A549 (cell line): ENCODE measurements at regions not wholly inside any gene's neighbourhood (a gene's known extent, or its start where the extent isn't known, plus 50 kb on each side); places are given as distances from the start of the nearest gene placed in this dataset.

Experiments used
- ATAC-seq, 2 experiments: fragments of 200-7000 bp in 1 of 2; fragments of >200 bp in 1 of 2; cut with Nextera tagmentation in 1 of 2; cut with Tn5 transposase in 1 of 2; 3 replicates each; pipeline versions ENCODE4 v1.8.0 to v1.9.1; 2018 to 2020; ENCODE audit warnings: mild to moderate bottlenecking in 1 of 2, moderate library complexity in 1 of 2
- CTCF ChIA-PET: fragments of 300-600 bp; sonication (Branson Sonifier 250); formaldehyde crosslinking; extraction: SDS; loops from one replicate; lab custom pipeline; 2021; ENCODE audit warnings: antibody characterized with exemption, inconsistent platforms; lab: Yijun Ruan, JAX
- POLR2A ChIA-PET: fragments of 350-600 bp; formaldehyde crosslinking; extraction: SDS; loops from one replicate; lab custom pipeline; 2021; ENCODE audit warnings: antibody characterized with exemption, inconsistent platforms; lab: Yijun Ruan, JAX
- DNase-seq, 2 experiments: peaks; one replicate each; pipeline versions ENCODE4 v3.0.0 to v3.0.0-alpha.2; 2011 to 2016; ENCODE audit warnings: low read depth in 1 of 2, low spot score in 1 of 2
- FAIRE-seq: peaks from 2 replicates; lab custom pipeline; 2011; peaks lifted over from hg19 to GRCh38; lab: Jason Lieb, UNC
- H3K27ac ChIP-seq, 2 experiments: fragments of >200 bp; sonication (Bioruptor Twin); formaldehyde crosslinking; 3 replicates each; pipeline ENCODE4 v1.5.1; 2016 to 2017
- H3K4me1 ChIP-seq: fragments of >200 bp; sonication (Bioruptor Twin); formaldehyde crosslinking; 3 replicates; pipeline ENCODE4 v1.6.1; 2016
- H3K4me2 ChIP-seq: fragments of >200 bp; sonication (Bioruptor Twin); formaldehyde crosslinking; 3 replicates; pipeline ENCODE4 v1.6.1; 2016
- H3K4me3 ChIP-seq: fragments of >200 bp; sonication (Bioruptor Twin); formaldehyde crosslinking; 3 replicates; pipeline ENCODE4 v1.5.1; 2016
- H3K9me3 ChIP-seq: fragments of >200 bp; sonication (Bioruptor Twin); formaldehyde crosslinking; 3 replicates; pipeline ENCODE4 v1.6.1; 2016
- ATOH8 ChIP-seq: fragments of 250-450 bp; sonication (Bioruptor Pico); IDR thresholded peaks from 2 replicates; pipeline ENCODE4 v1.5.0; 2020; ENCODE audit warnings: low read depth, mild to moderate bottlenecking, moderate library complexity
- BHLHE40 ChIP-seq: IDR thresholded peaks from 2 replicates; pipeline ENCODE4 v1.6.1; 2012; ENCODE audit warnings: low read depth, low read length, inconsistent platforms
- CBX2 ChIP-seq: fragments of 200-600 bp; sonication (generic); IDR thresholded peaks from 2 replicates; pipeline ENCODE4 v1.6.1; 2016; ENCODE audit warnings: low read depth, mild to moderate bottlenecking, borderline replicate concordance
- CEBPB ChIP-seq, 2 experiments: fragments of >200 bp in 1 of 2; sonication (Bioruptor Twin) in 1 of 2; formaldehyde crosslinking in 1 of 2; IDR thresholded peaks; 2 replicates each; pipeline ENCODE4 v1.6.1; 2012 to 2016
- CHD2 ChIP-seq: fragments of 150-350 bp; IDR thresholded peaks from 2 replicates; pipeline ENCODE4 v1.6.1; 2014; ENCODE audit warnings: low read length; ENCODE audit not compliant: partially characterized antibody
- CTCF ChIP-seq: fragments of >200 bp; sonication (Bioruptor Twin); formaldehyde crosslinking; IDR thresholded peaks from 3 replicates; pipeline ENCODE4 v1.5.1; 2016
- EHF ChIP-seq: fragments of 250-450 bp; sonication (Bioruptor Pico); IDR thresholded peaks from 2 replicates; pipeline ENCODE4 v1.5.0; 2020; ENCODE audit warnings: mild to moderate bottlenecking
- EHMT2 ChIP-seq: fragments of 200-600 bp; sonication (generic); IDR thresholded peaks from 2 replicates; pipeline ENCODE4 v1.6.1; 2016; ENCODE audit warnings: antibody characterized with exemption, low read depth, mild to moderate bottlenecking, moderate library complexity
- FOSL2 ChIP-seq, 2 experiments: fragments of 450-650 bp in 1 of 2; fragments of >200 bp in 1 of 2; sonication (Bioruptor Twin) in 1 of 2; formaldehyde crosslinking; IDR thresholded peaks; 2 replicates each; pipeline versions ENCODE4 v1.5.0 to v1.6.1; 2016 to 2020; ENCODE audit warnings: mild to moderate bottlenecking in 1 of 2, moderate library complexity in 1 of 2
- GATA3 ChIP-seq: IDR thresholded peaks from 2 replicates; pipeline ENCODE4 v1.6.1; 2012; ENCODE audit warnings: borderline replicate concordance
- HES2 ChIP-seq: fragments of >200 bp; sonication (Bioruptor Twin); formaldehyde crosslinking; IDR thresholded peaks from 2 replicates; pipeline ENCODE4 v1.6.1; 2016
- HOXA7 ChIP-seq: fragments of 250-450 bp; sonication (Bioruptor Pico); IDR thresholded peaks from 2 replicates; pipeline ENCODE4 v1.5.0; 2020; ENCODE audit warnings: mild to moderate bottlenecking, moderate library complexity
- HOXB13 ChIP-seq: fragments of 250-450 bp; sonication (Bioruptor Pico); IDR thresholded peaks from 2 replicates; pipeline ENCODE4 v1.5.0; 2020; ENCODE audit warnings: low read depth, mild to moderate bottlenecking, moderate library complexity
- HOXB5 ChIP-seq: fragments of 250-450 bp; sonication (Bioruptor Pico); IDR thresholded peaks from 2 replicates; pipeline ENCODE4 v1.5.0; 2020; ENCODE audit warnings: mild to moderate bottlenecking, moderate library complexity
- JUNB ChIP-seq: fragments of >200 bp; sonication (Bioruptor Twin); formaldehyde crosslinking; IDR thresholded peaks from 2 replicates; pipeline ENCODE4 v1.6.1; 2016
- KDM1A ChIP-seq: fragments of 200-600 bp; sonication (generic); IDR thresholded peaks from 2 replicates; pipeline ENCODE4 v1.6.1; 2016; ENCODE audit warnings: low read depth, mild to moderate bottlenecking
- KDM5A ChIP-seq: fragments of 200-600 bp; sonication (generic); IDR thresholded peaks from 2 replicates; pipeline ENCODE4 v1.6.1; 2016; ENCODE audit warnings: antibody characterized with exemption, mild to moderate bottlenecking
- MAFK ChIP-seq: fragments of 450-650 bp; IDR thresholded peaks from 2 replicates; pipeline ENCODE4 v1.6.1; 2014; ENCODE audit not compliant: partially characterized antibody
- MYC ChIP-seq: IDR thresholded peaks from 2 replicates; pipeline ENCODE4 v1.6.1; 2012; ENCODE audit warnings: mild to moderate bottlenecking, inconsistent platforms, low read length, improper control_type of control experiment, borderline replicate concordance
- NFE2L2 ChIP-seq: fragments of 150-350 bp; conservative IDR thresholded peaks from 2 replicates; pipeline ENCODE4 v1.6.1; 2014; ENCODE audit warnings: low read length
- NR3C1 ChIP-seq: fragments of >200 bp; sonication (Bioruptor Twin); formaldehyde crosslinking; IDR thresholded peaks from 3 replicates; pipeline ENCODE4 v1.6.1; 2017
- PHF8 ChIP-seq: fragments of 200-600 bp; sonication (generic); IDR thresholded peaks from 2 replicates; pipeline ENCODE4 v1.6.1; 2016; ENCODE audit warnings: low read depth, mild to moderate bottlenecking, antibody characterized with exemption, moderate library complexity, borderline replicate concordance
- POLR2A ChIP-seq: IDR thresholded peaks from 2 replicates; pipeline ENCODE4 v1.6.1; 2012; ENCODE audit warnings: mild to moderate bottlenecking, low read length
- RARB ChIP-seq: fragments of 250-450 bp; sonication (Bioruptor Pico); IDR thresholded peaks from 2 replicates; pipeline ENCODE4 v1.8.0; 2021; ENCODE audit warnings: mild to moderate bottlenecking, moderate library complexity
- SMC3 ChIP-seq: fragments of >200 bp; sonication (Bioruptor Twin); formaldehyde crosslinking; IDR thresholded peaks from 3 replicates; pipeline ENCODE4 v1.6.1; 2018; ENCODE audit warnings: inconsistent platforms
- SREBF2 ChIP-seq: fragments of 450-650 bp; IDR thresholded peaks from 2 replicates; pipeline ENCODE4 v1.6.1; 2014; ENCODE audit warnings: mild to moderate bottlenecking, moderate library complexity
- TP53 ChIP-seq: fragments of 250-450 bp; sonication (Bioruptor Pico); IDR thresholded peaks from 2 replicates; pipeline ENCODE4 v1.5.0; 2021; ENCODE audit warnings: mild to moderate bottlenecking, moderate library complexity
- ZFP36 ChIP-seq: fragments of 450-650 bp; IDR thresholded peaks from 2 replicates; pipeline ENCODE4 v1.6.1; 2014; ENCODE audit warnings: borderline replicate concordance; ENCODE audit not compliant: partially characterized antibody
- ZNF302 ChIP-seq: fragments of 250-450 bp; sonication (Bioruptor Pico); IDR thresholded peaks from 2 replicates; pipeline ENCODE4 v1.9.0; 2021; ENCODE audit warnings: inconsistent platforms, mild to moderate bottlenecking, moderate library complexity
- ZSCAN20 ChIP-seq: fragments of 250-450 bp; sonication (Bioruptor Pico); IDR thresholded peaks from 2 replicates; pipeline ENCODE4 v1.8.0; 2022; ENCODE audit warnings: mild to moderate bottlenecking, moderate library complexity
- WGBS: methylation state at CpG from one replicate; pipeline ENCODE4 v1.1.6; 2017; ENCODE audit errors: missing lambda C conversion rate; 5-methylcytosine and 5-hydroxymethylcytosine counted together
- TF ChIP-seq, protein P1 (sequence below): IDR thresholded peaks from 2 replicates; pipeline ENCODE4 v1.6.1; 2012
- TF ChIP-seq, protein P2 (sequence below): fragments of 250-450 bp; sonication (Bioruptor Pico); IDR thresholded peaks from 2 replicates; pipeline ENCODE4 v1.5.0; 2021; ENCODE audit warnings: mild to moderate bottlenecking, moderate library complexity, borderline replicate concordance

- no peak overlapping the region for H3K4me3 ChIP-seq
- WGBS = 87% methylated on average over 3 of the region's 3 CpGs
- ChIA-PET CTCF (interaction anchor here (1.3 to 1.6 kb wide), 2 partner anchors 10 to 591 kb away, joined by 3 to 4 read pairs; no protein-coding TSS in a partner anchor), POLR2A (no interaction called here)
- H3K27ac ChIP-seq = no peak overlapping the region
- TF ChIP-seq TP53 (no peak), CHD2 (no peak), KDM5A (no peak), NFE2L2 (no peak), ZSCAN20 (CRISPR knock-in tag) (no peak), KDM1A (no peak), ZFP36 (no peak), SMC3 (no peak), CBX2 (no peak), FOSL2 (IDR thresholded peaks at IDR 0.05) (no peak), FOSL2 (CRISPR knock-in tag; IDR thresholded peaks at IDR 0.05) (no peak), POLR2A (no peak), SREBF2 (no peak), ZNF302 (CRISPR knock-in tag) (no peak), NR3C1 (no peak), CEBPB (IDR thresholded peaks at IDR 0.05) (no peak), HES2 (no peak), GATA3 (no peak), JUNB (no peak), CTCF (no peak)
- TF ChIP-seq, protein P1, sequence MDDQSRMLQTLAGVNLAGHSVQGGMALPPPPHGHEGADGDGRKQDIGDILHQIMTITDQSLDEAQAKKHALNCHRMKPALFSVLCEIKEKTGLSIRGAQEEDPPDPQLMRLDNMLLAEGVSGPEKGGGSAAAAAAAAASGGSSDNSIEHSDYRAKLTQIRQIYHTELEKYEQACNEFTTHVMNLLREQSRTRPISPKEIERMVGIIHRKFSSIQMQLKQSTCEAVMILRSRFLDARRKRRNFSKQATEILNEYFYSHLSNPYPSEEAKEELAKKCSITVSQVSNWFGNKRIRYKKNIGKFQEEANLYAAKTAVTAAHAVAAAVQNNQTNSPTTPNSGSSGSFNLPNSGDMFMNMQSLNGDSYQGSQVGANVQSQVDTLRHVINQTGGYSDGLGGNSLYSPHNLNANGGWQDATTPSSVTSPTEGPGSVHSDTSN = no peak
- H3K4me2 ChIP-seq = no peak overlapping the region
- ATAC-seq (no peak), FAIRE-seq (no peak), DNase-seq (no peak)
- H3K9me3 ChIP-seq = no peaks in the 10 kb centered on the region
- H3K4me1 ChIP-seq = no peaks in the 10 kb centered on the region
Measured at GRCh38 chr2:186909095-186909494, 60.1 kb upstream of the ZSWIM2 start.

- Histone ChIP-seq H3K4me3 (no peak overlapping the region), H3K4me1 (no peaks in the 10 kb centered on the region), H3K9me3 (no peaks in the 10 kb centered on the region)
- CTCF ChIA-PET = interaction anchor here (1.3 to 1.6 kb wide), 2 partner anchors 11 to 592 kb away, joined by 3 to 4 read pairs; no protein-coding TSS in a partner anchor
- no peak for ATAC-seq
- FAIRE-seq = no peak
- POLR2A ChIA-PET = no interaction called here
- DNase-seq = no peak
- TF ChIP-seq EHMT2 (no peak), MAFK (no peak), BHLHE40 (no peak), RARB (CRISPR knock-in tag) (no peak), HOXB13 (CRISPR knock-in tag) (no peak), NR3C1 (no peak), KDM1A (no peak), PHF8 (no peak), HOXA7 (CRISPR knock-in tag) (no peak), ATOH8 (no peak), HOXB5 (CRISPR knock-in tag) (no peak), EHF (CRISPR knock-in tag) (no peak), ZFP36 (no peak), MYC (no peak), CHD2 (no peak), SREBF2 (no peak), NFE2L2 (no peak)
- TF ChIP-seq, protein P1 = no peak
- TF ChIP-seq, protein P2, sequence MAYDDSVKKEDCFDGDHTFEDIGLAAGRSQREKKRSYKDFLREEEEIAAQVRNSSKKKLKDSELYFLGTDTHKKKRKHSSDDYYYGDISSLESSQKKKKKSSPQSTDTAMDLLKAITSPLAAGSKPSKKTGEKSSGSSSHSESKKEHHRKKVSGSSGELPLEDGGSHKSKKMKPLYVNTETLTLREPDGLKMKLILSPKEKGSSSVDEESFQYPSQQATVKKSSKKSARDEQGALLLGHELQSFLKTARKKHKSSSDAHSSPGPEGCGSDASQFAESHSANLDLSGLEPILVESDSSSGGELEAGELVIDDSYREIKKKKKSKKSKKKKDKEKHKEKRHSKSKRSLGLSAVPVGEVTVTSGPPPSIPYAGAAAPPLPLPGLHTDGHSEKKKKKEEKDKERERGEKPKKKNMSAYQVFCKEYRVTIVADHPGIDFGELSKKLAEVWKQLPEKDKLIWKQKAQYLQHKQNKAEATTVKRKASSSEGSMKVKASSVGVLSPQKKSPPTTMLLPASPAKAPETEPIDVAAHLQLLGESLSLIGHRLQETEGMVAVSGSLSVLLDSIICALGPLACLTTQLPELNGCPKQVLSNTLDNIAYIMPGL = no peak
- TF ChIP-seq, all 56 proteins: peak for 0
- Histone ChIP-seq H3K4me2 (no peak overlapping the region), H3K27ac (no peak overlapping the region)
- WGBS = 81% methylated on average over 1 of the region's 1 CpG
Measured at GRCh38 chr2:186907897-186908296, 58.9 kb upstream of the ZSWIM2 start.
